ENCODE measurements at regions not wholly inside any gene's neighbourhood (a gene's known extent, or its start where the extent isn't known, plus 50 kb on each side); places are given as distances from the start of the nearest gene placed in this dataset.
"Not testable (repeated sequence)": the region's sequence is repeated elsewhere in the genome, so short reads cannot be mapped to it uniquely, and the experiment has no call there.

DNA sequence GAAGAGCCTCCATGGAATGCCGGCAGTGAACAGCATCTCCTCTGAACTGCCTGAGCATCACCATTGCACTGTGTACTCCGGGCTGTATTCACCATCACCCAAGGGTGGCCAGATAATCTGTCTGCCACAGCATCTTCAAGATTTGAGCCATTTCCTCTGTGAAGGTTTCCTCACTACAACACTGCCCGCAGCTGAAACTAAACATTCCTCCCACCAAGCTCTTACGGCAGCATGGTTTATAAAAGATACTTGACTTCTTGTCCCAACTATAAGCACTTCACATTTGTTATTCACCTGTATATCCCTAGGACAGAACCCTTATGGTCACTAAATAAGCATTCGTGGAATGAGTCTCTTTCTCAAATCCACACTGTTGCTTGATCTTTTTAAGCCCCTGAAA, 125.9 kb downstream of the SST start:
- DNase-seq (ENCODE audit: low read depth in 4 of 4, low spot score in 3 of 4) = no peak

DNA sequence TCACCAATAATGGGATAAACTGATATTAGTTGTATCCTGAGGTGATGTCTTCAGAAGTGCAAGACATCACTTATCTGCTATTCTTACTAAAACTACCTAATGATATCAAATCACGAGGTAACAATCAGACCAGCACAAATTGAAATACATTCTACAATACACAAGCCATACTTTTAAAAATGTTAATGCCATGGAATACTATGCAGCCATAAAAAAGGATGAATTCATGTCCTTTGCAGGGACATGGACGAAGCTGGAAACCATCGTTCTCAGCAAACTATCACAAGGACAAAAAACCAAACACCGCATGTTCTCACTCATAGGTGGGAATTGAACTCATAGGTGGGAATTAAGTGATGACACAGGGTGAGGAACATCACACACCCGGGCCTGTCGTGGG, 129.3 kb downstream of the SST start:
- no peak for DNase-seq (ENCODE audit: low read depth in 4 of 4, low spot score in 3 of 4)

DNA sequence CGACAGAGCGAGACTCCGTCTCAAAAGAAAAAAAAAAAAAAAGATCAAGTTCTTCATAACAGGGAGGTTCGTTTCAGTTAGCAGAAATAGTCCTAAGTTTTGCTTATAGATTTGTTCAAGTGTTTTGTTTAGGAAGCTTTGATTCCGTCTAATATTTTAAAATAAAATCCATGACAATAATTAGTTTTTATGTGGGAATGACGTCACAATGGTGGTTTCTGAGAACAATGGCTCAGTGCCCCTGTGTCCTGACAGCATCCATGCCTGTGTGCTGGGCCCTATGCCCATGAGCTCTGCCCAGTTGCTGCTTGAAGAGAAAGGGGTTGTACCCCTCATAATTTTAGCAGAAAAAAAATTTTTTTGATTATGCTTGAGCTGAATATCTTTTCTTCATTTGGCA, 134.0 kb downstream of the SST start:
- DNase-seq (ENCODE audit: low read depth in 4 of 4, low spot score in 3 of 4) = no peak

DNA sequence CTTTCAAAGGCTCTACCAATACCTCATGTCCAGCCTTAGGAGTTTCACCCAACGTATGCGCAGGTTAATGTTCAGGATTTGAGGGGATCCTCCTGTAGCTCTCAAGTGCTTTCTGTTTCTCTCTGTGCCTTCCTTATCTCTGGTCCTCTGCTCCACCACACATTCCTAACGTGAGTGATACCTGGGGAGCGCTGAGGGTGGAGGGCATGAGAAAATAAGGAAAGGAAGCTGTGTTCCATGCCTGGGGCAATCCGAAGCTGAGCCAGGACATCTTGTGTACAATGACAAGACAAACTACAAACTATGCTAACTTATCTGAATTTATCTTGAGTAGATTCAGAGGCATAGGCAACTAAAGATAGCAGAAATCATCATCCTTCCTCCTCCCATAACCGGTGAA, 136.4 kb downstream of the SST start:
- DNase-seq (ENCODE audit: low read depth in 4 of 4, low spot score in 3 of 4) = no peak

DNA sequence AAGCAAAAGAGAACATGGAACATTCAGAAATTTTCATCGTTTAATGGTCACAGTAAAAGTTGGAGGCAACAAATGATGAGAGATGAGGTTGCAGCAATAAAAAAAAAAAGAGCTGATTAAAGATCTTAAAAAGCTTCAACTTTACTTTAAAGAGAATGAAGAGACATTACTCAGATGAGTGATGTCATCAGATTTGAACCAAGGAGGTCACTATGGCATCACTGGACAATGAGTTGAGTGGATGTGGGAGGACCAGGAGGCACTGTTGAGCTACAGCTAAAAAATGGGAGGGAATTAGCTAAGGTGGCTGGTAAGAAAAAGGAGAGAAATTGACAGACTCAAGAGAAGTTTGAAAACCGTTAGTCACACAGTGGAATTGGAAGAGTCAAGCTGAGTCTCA, 138.4 kb downstream of the SST start:
- no peak for DNase-seq (ENCODE audit: low read depth in 4 of 4, low spot score in 3 of 4)

DNA sequence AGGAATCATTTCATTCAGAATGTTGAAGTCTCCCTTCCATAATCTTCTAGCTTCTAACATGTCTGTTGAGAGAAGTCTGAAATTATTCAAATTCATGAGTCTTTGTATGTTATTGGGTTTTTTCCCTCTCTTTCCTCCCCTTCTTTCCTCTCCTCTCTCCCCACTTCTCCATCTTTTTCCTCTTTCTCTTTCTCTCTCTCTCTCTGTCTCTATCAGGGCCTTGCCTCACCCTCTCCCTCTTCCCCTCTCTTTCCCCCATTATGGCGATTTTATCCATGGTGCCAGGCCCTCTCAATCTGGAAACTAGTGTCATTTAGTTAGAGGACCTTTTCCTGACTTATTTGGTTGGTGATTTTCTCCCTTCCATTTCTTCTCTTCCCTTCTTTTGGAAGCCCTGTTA, 147.3 kb downstream of the SST start:
- DNase-seq (ENCODE audit: low read depth in 4 of 4, low spot score in 3 of 4) = no peak

DNA sequence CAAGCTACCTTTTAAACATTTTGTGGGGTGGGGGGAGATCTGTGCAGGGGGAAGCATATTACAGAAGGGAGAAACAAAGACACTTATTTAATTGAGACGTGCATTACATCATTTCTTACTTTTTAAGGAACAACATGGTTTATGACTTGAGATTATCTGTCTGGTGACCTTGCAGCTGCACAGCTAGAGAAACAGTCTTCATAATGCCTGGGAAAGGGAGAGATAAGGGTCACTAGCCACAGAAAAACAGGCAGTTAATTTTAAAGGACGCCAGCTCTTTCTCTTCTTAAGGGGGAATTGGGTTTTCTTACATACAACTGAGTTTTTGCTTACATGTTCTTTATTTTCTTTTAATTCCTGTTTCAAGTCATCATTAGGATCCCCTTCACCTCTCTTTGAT, 147.9 kb downstream of the SST start:
- DNase-seq (ENCODE audit: low read depth in 4 of 4, low spot score in 3 of 4) = no peak

DNA sequence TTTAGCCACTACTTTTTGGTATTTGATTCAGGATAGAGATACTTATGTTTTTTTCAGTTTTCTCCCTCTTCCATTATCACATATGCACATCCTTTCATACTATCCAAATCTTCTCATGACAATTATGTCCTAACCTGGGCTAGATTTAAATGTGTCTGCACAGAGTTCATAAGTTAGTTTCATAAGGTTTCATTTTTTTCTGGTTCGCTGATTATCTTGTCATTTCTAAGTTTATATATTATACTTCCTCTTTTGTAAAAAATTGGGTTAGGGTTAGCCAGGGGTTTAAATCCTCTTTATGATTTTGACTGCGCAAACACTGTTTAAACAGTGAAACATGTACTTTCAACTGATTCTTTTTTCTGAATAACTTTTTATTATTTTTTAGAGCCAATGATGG, 148.6 kb downstream of the SST start:
- no peak for DNase-seq (ENCODE audit: low read depth in 4 of 4, low spot score in 3 of 4)

DNA sequence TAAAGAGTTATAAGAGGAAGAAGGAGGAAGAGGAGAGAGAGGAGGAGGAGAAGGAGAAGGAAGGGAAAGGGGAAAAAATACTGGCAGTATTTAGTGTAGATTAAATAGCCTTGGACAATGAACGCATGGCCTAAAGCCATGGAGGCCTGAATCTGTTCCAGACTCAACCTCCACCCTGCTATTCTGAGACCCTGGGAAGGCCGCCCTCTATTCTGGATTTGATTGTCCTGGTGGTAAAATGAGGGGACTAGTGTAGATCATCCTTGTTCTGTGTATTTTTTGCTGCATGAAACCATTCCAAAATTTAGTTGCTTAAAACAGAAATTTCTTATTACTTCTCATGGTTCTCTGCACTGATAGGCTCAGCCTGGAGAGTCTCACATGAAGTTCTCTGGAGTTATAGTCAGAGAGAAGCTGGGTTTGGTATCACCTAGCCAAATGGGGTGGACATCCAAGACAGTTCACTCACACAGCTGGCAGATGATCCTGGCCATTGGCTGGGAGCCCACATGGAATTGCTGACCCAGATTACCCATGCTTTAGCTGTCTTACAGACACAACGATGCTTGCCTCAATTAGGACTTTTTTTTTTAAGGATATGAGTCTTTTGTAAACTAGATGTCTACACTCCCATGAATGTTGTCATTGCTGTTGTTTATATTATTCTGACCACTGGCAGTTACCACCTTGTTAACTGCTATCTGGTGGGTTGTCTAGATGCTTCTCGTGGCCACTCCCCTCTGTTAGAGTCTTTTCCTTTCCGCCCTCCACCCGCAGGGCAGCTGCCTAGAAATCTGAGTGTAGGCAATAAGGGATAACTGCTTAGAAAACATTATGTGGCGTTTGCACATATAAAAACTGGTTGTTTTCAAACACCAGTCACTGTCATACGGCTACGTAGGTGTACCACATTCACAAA, 149.9 kb downstream of the SST start:
- no peak for DNase-seq (ENCODE audit: low read depth in 4 of 4, low spot score in 3 of 4)

DNA sequence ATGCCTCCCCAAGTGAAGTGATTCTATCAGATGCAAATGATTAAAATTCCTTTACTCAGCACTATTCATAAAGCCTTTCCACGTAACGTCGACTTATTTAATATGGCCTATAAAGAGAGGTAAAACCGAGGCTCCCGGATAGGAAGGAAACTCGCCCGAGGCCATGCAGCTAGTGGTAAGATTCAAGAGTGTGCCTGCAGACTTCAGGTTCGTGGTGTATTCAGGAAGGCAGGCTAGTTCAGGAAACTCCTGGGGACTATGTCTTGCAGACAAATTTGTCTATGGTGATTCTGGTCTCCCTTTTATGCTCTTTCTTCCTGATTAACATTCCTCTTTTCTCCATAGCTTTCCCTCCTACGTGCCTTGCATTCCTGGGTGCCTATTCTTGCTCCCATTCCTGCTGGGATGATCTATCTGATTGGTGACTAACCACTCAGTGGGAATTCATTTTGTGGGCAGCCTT, 150.7 kb downstream of the SST start:
- no peak for DNase-seq (ENCODE audit: low read depth in 4 of 4, low spot score in 3 of 4)

DNA sequence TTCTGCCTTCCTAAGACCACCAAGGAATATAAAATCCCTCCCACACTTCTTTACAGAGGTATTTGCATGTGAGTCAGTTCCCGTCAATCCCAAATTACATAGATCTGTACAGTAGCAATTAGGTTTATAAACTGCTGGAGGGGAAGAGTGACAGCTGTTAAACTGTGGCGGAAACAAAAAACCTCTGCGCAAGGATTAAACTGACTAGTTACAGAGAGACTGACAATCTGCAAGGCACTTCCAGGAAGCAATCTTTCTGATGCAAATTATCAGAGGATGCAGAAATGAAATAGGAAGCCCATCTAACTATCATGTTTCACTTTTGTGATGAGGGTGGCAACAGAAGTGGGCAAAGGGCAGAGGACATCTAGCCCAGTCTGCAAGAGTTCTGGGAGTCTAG, 150.4 kb downstream of the RTP4 start:
- DNase-seq (ENCODE audit: low read depth in 4 of 4, low spot score in 3 of 4) = no peak

DNA sequence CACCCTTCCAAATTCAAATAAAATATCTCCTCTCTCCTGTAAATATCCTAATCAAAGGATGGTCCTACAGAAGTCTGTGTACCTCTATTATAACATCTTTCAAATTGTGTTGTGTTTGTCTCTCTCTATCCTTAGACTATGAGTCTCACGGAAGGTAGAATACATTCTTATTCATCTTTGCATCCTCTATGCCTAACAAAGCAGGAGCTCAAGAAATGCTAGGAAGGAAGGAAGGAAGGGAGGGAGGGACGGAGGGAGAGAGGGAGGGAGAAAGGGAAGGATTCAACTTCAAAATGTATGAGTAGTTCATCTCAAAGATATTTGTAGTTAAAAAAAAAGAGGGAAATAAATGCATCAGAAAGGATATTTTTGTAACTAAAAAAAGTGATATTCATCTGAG, 150.0 kb downstream of the RTP4 start:
- no peak for DNase-seq (ENCODE audit: low read depth in 4 of 4, low spot score in 3 of 4)

DNA sequence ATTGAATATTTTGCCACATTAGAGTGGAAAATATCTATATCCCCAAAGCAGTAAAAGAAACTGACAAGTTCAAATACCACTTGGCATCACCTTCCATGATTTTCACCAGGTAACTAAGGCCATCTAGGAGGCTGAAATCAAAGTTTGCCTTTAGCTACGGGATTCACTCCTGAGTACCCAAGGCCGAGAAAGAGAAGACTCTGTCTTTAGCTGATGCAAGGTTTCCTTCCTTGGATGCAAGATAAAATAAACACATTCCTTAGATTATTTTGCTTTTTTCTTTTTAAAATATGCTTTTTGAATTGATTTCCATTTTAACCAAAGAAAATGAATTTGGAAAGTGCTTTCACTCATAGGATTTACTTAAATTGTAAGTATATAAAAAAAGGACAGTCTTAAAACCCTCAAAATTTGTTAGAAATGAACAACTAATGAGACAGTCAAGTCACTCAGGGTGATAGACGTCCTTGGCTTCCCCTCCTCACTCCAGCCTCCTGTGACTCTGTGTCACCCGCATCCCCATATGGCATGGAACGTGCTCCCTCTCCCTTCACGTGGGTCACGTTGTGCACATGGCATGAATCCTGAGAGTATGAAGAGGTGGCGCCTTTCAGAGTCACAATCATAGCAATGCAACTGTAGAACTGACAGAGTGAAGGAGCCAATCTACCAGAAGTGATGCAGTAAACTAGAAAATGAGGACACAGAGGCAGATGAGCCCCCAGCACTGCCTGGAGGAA, 148.4 kb downstream of the RTP4 start:
- no peak for DNase-seq (ENCODE audit: low read depth in 4 of 4, low spot score in 3 of 4)

DNA sequence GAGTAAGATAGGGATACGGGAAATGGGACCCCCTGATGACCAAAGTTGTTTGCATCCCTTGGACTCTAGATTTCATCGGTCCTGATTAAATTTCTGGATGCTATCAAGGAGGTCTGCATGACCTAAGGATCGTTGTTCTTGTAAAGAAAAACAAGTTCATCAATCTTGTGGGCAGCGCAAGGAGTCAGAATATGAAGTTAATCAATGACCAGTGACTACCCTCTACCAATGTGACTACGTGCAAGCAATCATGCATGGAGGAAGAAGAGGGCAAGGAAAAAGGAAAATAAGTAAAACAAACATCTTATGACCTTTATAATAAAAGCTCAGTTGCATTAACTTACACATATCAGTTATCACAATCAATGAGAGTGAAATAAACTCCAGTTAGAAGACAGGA, 139.7 kb downstream of the RTP4 start:
- no peak for DNase-seq (ENCODE audit: low read depth in 4 of 4, low spot score in 3 of 4)

DNA sequence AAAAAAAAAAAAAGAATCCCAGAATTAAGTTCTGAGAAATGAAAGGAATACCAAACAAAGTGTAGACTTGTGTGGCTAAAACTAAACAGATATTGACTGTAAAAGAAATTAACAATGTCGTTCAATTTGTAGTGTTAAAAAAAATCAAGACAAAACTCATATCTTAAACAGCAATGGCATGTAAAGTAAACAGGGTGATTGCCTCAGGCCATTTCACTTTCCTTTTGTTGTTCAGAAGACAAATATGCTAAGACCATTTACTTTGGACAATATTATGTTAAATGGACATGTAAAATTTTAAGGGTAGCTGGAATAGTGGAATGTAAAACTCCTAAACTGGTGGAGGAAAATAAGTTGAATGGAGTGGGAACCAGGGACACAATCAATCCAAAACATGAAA, 139.1 kb downstream of the RTP4 start:
- DNase-seq (ENCODE audit: low read depth in 4 of 4, low spot score in 3 of 4) = no peak

DNA sequence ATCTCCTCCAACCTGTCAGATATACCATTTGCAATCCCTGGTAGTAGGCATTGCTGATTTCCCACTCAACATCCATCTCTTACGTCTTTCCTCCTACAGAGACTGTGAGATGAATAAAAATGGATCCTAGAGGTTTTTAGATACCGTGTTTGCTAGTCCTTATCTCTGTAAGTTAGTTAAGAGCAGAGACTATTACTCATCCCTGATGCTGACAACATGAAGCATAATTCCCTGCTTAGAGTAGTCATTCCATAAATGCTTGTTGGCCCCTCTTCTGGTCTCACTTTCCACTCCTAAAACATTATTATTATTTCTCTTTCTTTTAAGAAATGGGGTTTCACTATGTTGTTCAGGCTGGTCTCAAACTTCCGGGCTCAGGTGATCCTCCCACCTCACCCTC, 136.2 kb downstream of the RTP4 start:
- DNase-seq (ENCODE audit: low read depth in 4 of 4, low spot score in 3 of 4) = no peak

DNA sequence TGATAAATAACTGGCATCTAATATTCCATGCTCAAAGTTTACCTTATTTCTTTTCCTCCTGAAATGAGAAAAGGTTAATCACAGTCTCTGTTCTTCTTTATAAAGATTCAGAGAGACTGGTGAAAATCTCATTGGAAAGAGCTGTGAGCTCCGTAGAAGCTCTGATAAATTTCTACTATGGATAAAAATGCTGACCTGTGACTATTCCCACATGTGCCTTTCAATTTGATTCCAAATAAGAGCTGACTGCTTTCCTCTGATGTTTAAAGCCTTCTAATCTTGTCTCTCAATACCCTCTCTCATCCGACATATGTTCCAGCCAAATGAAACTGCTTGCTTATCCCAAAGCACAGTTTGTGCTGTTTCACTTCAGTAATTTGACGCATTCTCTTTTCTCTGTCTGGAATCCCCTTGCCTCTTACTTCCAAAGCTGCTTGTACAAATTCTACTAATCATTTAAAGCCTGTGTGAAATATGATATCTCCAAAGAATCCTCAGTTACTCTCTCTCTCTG, 130.1 kb downstream of the RTP4 start:
- DNase-seq (ENCODE audit: low read depth in 4 of 4, low spot score in 3 of 4) = no peak

DNA sequence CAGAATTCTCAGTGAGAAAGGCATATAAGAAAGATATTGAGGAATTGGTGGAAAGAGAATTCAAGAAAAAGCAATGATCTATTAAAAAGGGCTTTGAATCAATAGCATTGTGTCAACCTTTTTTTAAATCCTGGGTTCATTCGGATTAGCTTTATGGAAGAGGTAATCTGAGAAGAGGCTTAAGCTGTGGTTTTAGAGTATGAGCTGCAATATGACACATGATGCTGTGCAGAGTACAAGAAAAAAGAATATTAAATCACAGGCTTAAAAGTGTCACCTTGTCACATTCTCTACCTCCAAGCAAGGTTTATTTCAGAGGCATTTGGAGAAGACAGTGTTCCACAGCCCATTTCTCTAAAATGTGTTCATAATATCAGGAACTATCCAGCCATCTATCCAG, 128.9 kb downstream of the RTP4 start:
- no peak for DNase-seq (ENCODE audit: low read depth in 4 of 4, low spot score in 3 of 4)

DNA sequence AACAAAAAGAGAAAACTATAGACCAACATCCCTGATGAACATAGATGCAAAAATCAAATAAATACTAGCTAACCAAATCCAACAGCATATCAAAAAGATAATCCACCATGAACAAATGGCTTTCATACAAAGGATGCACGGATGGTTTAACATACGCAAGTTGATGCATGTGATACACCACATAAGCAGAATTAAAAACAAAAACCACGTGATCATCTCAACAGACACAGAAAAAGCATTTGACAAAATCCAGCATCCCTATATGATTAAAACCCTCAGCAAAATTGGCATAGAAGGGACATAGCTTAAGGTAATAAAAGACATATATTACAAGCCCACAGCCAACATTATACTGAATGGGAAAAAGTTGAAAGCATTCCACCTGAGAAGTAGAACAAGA, 125.9 kb downstream of the RTP4 start:
- DNase-seq (ENCODE audit: low read depth in 4 of 4, low spot score in 3 of 4) = not testable (repeated sequence)

DNA sequence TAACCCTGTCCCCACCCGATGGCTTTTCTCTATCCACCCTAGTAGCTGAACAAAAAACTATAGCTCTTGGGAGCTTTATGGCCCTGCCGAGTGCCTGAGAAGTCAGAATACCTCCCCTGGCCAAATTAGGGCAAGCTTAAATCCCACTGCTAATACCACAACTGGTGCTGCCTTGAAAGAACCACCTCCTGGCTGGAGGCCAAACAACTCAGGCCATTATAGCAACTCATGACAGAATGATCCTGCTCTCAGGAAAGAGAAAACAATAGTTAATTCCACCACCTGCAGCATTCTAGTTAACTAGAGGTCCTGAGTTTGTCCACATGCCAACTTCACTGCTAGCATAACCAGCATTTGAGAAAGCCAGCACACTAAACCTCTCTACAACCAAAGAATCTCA, 123.2 kb downstream of the RTP4 start:
- no peak for DNase-seq (ENCODE audit: low read depth in 4 of 4, low spot score in 3 of 4)

DNA sequence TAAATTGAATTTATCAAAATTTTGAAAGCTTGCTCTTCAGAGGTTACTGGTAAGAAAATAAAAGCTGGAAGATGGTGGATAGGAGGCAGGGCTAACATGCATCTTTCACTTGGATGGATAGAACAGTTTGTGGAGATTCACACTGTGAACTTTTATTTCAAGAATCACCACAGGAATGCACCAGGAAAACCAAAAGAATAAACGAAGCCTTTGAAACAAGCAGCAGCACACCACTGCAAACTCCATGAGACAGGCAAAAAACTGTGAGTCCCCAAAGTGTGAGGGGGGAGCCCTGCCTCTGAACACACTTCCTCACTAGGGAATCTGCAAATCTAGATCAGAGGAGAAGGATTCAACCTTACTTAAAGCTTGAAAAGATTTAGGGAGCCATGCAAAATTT, 122.2 kb downstream of the RTP4 start:
- DNase-seq (ENCODE audit: low read depth in 4 of 4, low spot score in 3 of 4) = no peak
